IMR-90 (cell line): ENCODE measurements at regions not wholly inside any gene's neighbourhood (a gene's known extent, or its start where the extent isn't known, plus 50 kb on each side); places are given as distances from the start of the nearest gene placed in this dataset.

Experiments used
- ATAC-seq: fragments of 200-7000 bp; cut with Tn5 transposase; 2 replicates; pipeline ENCODE4 v1.9.1; 2020; ENCODE audit warnings: low read depth, mild to moderate bottlenecking, moderate library complexity
- BruUV-seq: library from RNA; stranded (reverse); fragments of 400-500 nt; replicated peaks from 2 replicates; lab custom pipeline; 2021; lab: Mats Ljungman, UMichigan
- CTCF ChIA-PET: fragments of 300-600 bp; formaldehyde crosslinking; extraction: SDS; loops from one replicate; lab custom pipeline; 2021; ENCODE audit warnings: antibody characterized with exemption; lab: Yijun Ruan, JAX
- POLR2A ChIA-PET: fragments of 300-600 bp; sonication (Branson Sonifier 250); formaldehyde crosslinking; loops from one replicate; lab custom pipeline; 2022; ENCODE audit warnings: antibody characterized with exemption; ENCODE audit not compliant: unreplicated experiment; lab: Charles Lee
- DNase-seq: peaks from one replicate; pipeline ENCODE4 v3.0.0; 2013
- H2AFZ ChIP-seq: replicated peaks from 2 replicates; pipeline ENCODE3; 2013; ENCODE audit warnings: low read length, mild to moderate bottlenecking; ENCODE audit not compliant: poor library complexity
- H2AK5ac ChIP-seq: 2 replicates; pipeline ENCODE4 v1.6.1; 2013; ENCODE audit warnings: low read depth, low read length, inconsistent platforms
- H2AK9ac ChIP-seq: replicated peaks from 2 replicates; pipeline ENCODE3; 2013; ENCODE audit warnings: mild to moderate bottlenecking, low read depth, low read length, moderate library complexity; ENCODE audit not compliant: poor library complexity
- H2BK120ac ChIP-seq: 2 replicates; pipeline ENCODE4 v1.6.1; 2013; ENCODE audit warnings: low read depth, low read length, inconsistent platforms
- H2BK15ac ChIP-seq: 3 replicates; pipeline ENCODE4 v1.6.1; 2013; ENCODE audit warnings: low read depth, low read length, inconsistent platforms
- H2BK20ac ChIP-seq: 2 replicates; pipeline ENCODE4 v1.6.1; 2013; ENCODE audit warnings: low read depth, mild to moderate bottlenecking, inconsistent platforms, low read length, moderate library complexity
- H2BK5ac ChIP-seq: 2 replicates; pipeline ENCODE4 v1.6.1; 2013; ENCODE audit warnings: mild to moderate bottlenecking, low read depth, low read length, inconsistent platforms; ENCODE audit not compliant: poor library complexity, severe bottlenecking
- H3K14ac ChIP-seq: replicated peaks from 2 replicates; pipeline ENCODE4 v1.6.1; 2013; ENCODE audit warnings: low read depth, low read length, inconsistent platforms
- H3K18ac ChIP-seq: 2 replicates; pipeline ENCODE4 v1.6.1; 2013; ENCODE audit warnings: low read depth, low read length, control low read depth
- H3K23ac ChIP-seq: 2 replicates; pipeline ENCODE4 v1.6.1; 2013; ENCODE audit warnings: low read depth, low read length, inconsistent platforms
- H3K27ac ChIP-seq: 2 replicates; pipeline ENCODE4 v1.5.1; 2013; ENCODE audit warnings: mild to moderate bottlenecking, control low read depth, low read length; ENCODE audit not compliant: insufficient read depth
- H3K27me3 ChIP-seq: 2 replicates; pipeline ENCODE4 v1.6.1; 2013; ENCODE audit warnings: low read length; ENCODE audit not compliant: control insufficient read depth, insufficient read depth
- H3K36me3 ChIP-seq: 2 replicates; pipeline ENCODE4 v1.6.1; 2013; ENCODE audit warnings: low read length, mixed read lengths; ENCODE audit not compliant: control insufficient read depth, insufficient read depth
- H3K4ac ChIP-seq: 2 replicates; pipeline ENCODE4 v1.6.1; 2013; ENCODE audit warnings: low read depth, low read length, inconsistent platforms
- H3K4me1 ChIP-seq: 2 replicates; pipeline ENCODE4 v1.6.1; 2013; ENCODE audit warnings: low read length, mixed read lengths; ENCODE audit not compliant: control insufficient read depth, insufficient read depth
- H3K4me2 ChIP-seq: 2 replicates; pipeline ENCODE4 v1.6.1; 2013; ENCODE audit warnings: low read depth, mild to moderate bottlenecking, control low read depth, low read length, moderate library complexity
- H3K4me3 ChIP-seq: 2 replicates; pipeline ENCODE4 v1.5.1; 2013; ENCODE audit warnings: low read depth, mild to moderate bottlenecking, control low read depth, low read length, moderate library complexity; ENCODE audit not compliant: insufficient read depth
- H3K56ac ChIP-seq: 2 replicates; pipeline ENCODE4 v1.6.1; 2013; ENCODE audit warnings: low read length, inconsistent platforms; ENCODE audit not compliant: insufficient read depth; ENCODE audit errors: extremely low read depth
- H3K79me1 ChIP-seq, 2 experiments: 2 replicates each; pipeline ENCODE4 v1.6.1; 2013; ENCODE audit warnings: low read length in 2 of 2, inconsistent platforms in 1 of 2, low read depth in 1 of 2
- H3K9ac ChIP-seq: 2 replicates; pipeline ENCODE4 v1.6.1; 2013; ENCODE audit warnings: low read depth, low read length, control low read depth
- H3K9me1 ChIP-seq: 2 replicates; pipeline ENCODE4 v1.6.1; 2013; ENCODE audit warnings: low read length, inconsistent platforms; ENCODE audit not compliant: insufficient read depth
- H3K9me3 ChIP-seq: 2 replicates; pipeline ENCODE4 v1.6.1; 2013; ENCODE audit warnings: low read length; ENCODE audit not compliant: control insufficient read depth, insufficient read depth
- H4K20me1 ChIP-seq: 2 replicates; pipeline ENCODE4 v1.6.1; 2013; ENCODE audit warnings: low read length, inconsistent platforms; ENCODE audit not compliant: insufficient read depth
- H4K5ac ChIP-seq: 2 replicates; pipeline ENCODE4 v1.6.1; 2013; ENCODE audit warnings: mild to moderate bottlenecking, low read depth, low read length, control low read depth
- H4K8ac ChIP-seq, 2 experiments: 2 replicates each; pipeline ENCODE4 v1.6.1; 2013; ENCODE audit warnings: low read depth in 2 of 2, low read length in 2 of 2, control low read depth in 1 of 2, inconsistent platforms in 1 of 2
- H4K91ac ChIP-seq: 2 replicates; pipeline ENCODE4 v1.6.1; 2013; ENCODE audit warnings: low read depth, low read length, inconsistent platforms; ENCODE audit not compliant: insufficient read depth
- CEBPB ChIP-seq: IDR thresholded peaks from 2 replicates; pipeline ENCODE4 v1.6.1; 2012; ENCODE audit warnings: low read depth, low read length, improper control_type of control experiment
- CHD1 ChIP-seq: IDR thresholded peaks from 2 replicates; pipeline ENCODE4 v1.6.1; 2012; ENCODE audit warnings: low read depth, low read length, improper control_type of control experiment
- MAFK ChIP-seq: IDR thresholded peaks from 2 replicates; pipeline ENCODE4 v1.6.1; 2012; ENCODE audit warnings: low read depth, low read length, improper control_type of control experiment
- MAZ ChIP-seq: IDR thresholded peaks from 2 replicates; pipeline ENCODE4 v1.6.1; 2012; ENCODE audit warnings: low read depth, mild to moderate bottlenecking, low read length, improper control_type of control experiment, moderate library complexity, borderline replicate concordance
- NFE2L2 ChIP-seq: fragments of 150-350 bp; IDR thresholded peaks from 2 replicates; pipeline ENCODE4 v1.6.1; 2016; ENCODE audit warnings: low read depth, mild to moderate bottlenecking, low read length
- POLR2A ChIP-seq: IDR thresholded peaks from 2 replicates; pipeline ENCODE4 v1.6.1; 2012; ENCODE audit warnings: mild to moderate bottlenecking, low read depth, low read length
- RAD21 ChIP-seq: IDR thresholded peaks from 2 replicates; pipeline ENCODE4 v1.6.1; 2012; ENCODE audit warnings: low read length, improper control_type of control experiment
- RCOR1 ChIP-seq: IDR thresholded peaks from 2 replicates; pipeline ENCODE4 v1.6.1; 2012; ENCODE audit warnings: mild to moderate bottlenecking, low read length, improper control_type of control experiment; ENCODE audit not compliant: insufficient replicate concordance
- WGBS, 2 experiments: methylation state at CpG; one replicate each; pipeline versions ENCODE4 v1.1.5 to v1.1.7; 2013; ENCODE audit warnings: missing lambda C conversion rate in 2 of 2; ENCODE audit not compliant: insufficient read length in 1 of 2; ENCODE audit errors: extremely low coverage in 2 of 2; 5-methylcytosine and 5-hydroxymethylcytosine counted together
- dilution Hi-C: fragments of 300-500 bp; cut with HindIII; formaldehyde crosslinking; loops from one replicate; pipeline ENCODE4 v1.14.3; 2018; ENCODE audit warnings: low sequenced_read_pairs; ENCODE audit not compliant: unreplicated experiment
- in situ Hi-C: fragments of 300-500 bp; cut with MboI; formaldehyde crosslinking; loops from 3 replicates; pipeline ENCODE4 v1.14.3; 2019; ENCODE audit warnings: low sequenced_read_pairs, inconsistent platforms, mixed read lengths
- intact Hi-C: fragments of 100-400 bp; cut with micrococcal nuclease; formaldehyde crosslinking; loops from 2 replicates; pipeline ENCODE4 v1.10.0; 2022
- TF ChIP-seq, protein P1 (sequence below): fragments of 150-350 bp; IDR thresholded peaks from 2 replicates; pipeline ENCODE4 v1.6.1; 2016; ENCODE audit warnings: low read depth, mild to moderate bottlenecking, low read length, moderate library complexity, borderline replicate concordance
- TF ChIP-seq, protein P2 (sequence below): conservative IDR thresholded peaks from 2 replicates; pipeline ENCODE4 v1.5.1; 2012; ENCODE audit warnings: mild to moderate bottlenecking, low read depth, low read length, improper control_type of control experiment
- TF ChIP-seq, protein P3 (sequence below): fragments of 150-350 bp; IDR thresholded peaks from 2 replicates; pipeline ENCODE4 v1.6.1; 2017; ENCODE audit warnings: mild to moderate bottlenecking, antibody characterized with exemption, low read length, low read depth

DNA sequence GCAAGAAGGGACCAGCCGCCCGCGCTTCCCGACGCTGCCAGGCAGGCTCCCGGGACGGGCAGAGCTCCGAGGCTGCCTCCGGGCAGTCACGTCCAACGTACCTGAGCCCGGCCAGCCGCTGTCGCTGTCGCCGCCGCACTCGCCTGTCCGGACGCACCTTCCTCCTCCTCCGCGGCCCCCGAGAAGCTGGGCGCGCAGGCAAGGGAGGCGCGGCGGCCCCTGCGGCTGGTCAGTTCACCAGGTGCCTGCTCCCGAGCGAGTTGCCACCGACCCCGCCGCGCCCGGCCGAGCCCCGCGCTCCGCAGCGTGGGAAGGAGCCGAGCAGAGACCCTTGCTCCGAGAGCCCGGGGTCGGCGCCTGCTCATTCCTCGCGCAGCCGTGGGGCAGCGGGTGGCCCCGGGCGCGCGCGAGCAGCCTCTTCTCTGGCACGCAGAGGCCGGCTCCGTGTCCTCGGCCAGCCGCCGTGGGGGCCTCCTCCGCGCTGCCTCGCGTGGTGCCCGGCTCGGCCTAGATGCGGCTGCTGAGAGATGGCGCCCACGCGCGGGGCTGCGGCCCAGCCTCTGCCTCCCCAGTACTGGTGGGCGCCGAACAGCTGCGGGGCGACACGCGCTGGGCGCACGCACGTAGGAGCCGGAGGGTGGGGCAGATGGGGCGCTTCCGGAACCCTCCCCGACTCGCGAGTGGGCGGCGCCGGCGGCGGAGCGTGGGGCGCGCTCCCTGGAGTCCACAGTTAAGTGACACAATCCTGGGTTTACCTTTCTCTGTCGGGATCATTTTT, 419.4 kb downstream of the UQCRFS1 start:
- dilution Hi-C loops: no loop called here
- H3K36me3 ChIP-seq: no peaks in the 10 kb centered on the region
- no peak overlapping the region for H4K5ac ChIP-seq
- WGBS, 2 experiments: 7% methylated on average over 41 of the region's 97 CpGs; no CpG with 5 or more reads in 1 of the 2 experiments
- POLR2A ChIA-PET: no interaction called here
- no peak overlapping the region for H2BK15ac ChIP-seq
- H3K9ac ChIP-seq: no peak overlapping the region
- no TSS peak for BruUV-seq
- no peak overlapping the region for H2BK120ac ChIP-seq
- ATAC-seq (no peak), DNase-seq (no peak)
- H2AK9ac ChIP-seq: no peak overlapping the region
- in situ Hi-C loops: no loop called here
- H3K9me3 ChIP-seq: no peaks in the 10 kb centered on the region
- no peak overlapping the region for H3K23ac ChIP-seq
- intact Hi-C loops: no loop called here
- no peak overlapping the region for H2AK5ac ChIP-seq
- no peak overlapping the region for H3K4me3 ChIP-seq
- no peak overlapping the region for H4K91ac ChIP-seq
- TF ChIP-seq, protein P1, sequence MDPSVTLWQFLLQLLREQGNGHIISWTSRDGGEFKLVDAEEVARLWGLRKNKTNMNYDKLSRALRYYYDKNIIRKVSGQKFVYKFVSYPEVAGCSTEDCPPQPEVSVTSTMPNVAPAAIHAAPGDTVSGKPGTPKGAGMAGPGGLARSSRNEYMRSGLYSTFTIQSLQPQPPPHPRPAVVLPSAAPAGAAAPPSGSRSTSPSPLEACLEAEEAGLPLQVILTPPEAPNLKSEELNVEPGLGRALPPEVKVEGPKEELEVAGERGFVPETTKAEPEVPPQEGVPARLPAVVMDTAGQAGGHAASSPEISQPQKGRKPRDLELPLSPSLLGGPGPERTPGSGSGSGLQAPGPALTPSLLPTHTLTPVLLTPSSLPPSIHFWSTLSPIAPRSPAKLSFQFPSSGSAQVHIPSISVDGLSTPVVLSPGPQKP: no peak
- TF ChIP-seq RCOR1: no peak
- TF ChIP-seq, protein P2, sequence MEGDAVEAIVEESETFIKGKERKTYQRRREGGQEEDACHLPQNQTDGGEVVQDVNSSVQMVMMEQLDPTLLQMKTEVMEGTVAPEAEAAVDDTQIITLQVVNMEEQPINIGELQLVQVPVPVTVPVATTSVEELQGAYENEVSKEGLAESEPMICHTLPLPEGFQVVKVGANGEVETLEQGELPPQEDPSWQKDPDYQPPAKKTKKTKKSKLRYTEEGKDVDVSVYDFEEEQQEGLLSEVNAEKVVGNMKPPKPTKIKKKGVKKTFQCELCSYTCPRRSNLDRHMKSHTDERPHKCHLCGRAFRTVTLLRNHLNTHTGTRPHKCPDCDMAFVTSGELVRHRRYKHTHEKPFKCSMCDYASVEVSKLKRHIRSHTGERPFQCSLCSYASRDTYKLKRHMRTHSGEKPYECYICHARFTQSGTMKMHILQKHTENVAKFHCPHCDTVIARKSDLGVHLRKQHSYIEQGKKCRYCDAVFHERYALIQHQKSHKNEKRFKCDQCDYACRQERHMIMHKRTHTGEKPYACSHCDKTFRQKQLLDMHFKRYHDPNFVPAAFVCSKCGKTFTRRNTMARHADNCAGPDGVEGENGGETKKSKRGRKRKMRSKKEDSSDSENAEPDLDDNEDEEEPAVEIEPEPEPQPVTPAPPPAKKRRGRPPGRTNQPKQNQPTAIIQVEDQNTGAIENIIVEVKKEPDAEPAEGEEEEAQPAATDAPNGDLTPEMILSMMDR: no peak
- TF ChIP-seq POLR2A: no peak
- TF ChIP-seq MAFK: no peak
- TF ChIP-seq CHD1: no peak
- TF ChIP-seq RAD21: no peak
- no peak for TF ChIP-seq CEBPB
- TF ChIP-seq NFE2L2: no peak
- TF ChIP-seq, protein P3, sequence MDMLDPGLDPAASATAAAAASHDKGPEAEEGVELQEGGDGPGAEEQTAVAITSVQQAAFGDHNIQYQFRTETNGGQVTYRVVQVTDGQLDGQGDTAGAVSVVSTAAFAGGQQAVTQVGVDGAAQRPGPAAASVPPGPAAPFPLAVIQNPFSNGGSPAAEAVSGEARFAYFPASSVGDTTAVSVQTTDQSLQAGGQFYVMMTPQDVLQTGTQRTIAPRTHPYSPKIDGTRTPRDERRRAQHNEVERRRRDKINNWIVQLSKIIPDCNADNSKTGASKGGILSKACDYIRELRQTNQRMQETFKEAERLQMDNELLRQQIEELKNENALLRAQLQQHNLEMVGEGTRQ: no peak
- TF ChIP-seq MAZ: no peak
- H3K79me1 ChIP-seq: no peaks in the 10 kb centered on the region
- no peak overlapping the region for H3K14ac ChIP-seq
- no peak overlapping the region for H3K18ac ChIP-seq
- no peak overlapping the region for H2BK20ac ChIP-seq
- H4K20me1 ChIP-seq: no peaks in the 10 kb centered on the region
- H3K4me1 ChIP-seq: no peaks in the 10 kb centered on the region
- no peak overlapping the region for H2BK5ac ChIP-seq
- H4K8ac ChIP-seq: no peak overlapping the region
- no peak overlapping the region for H3K56ac ChIP-seq
- no peak overlapping the region for H3K4me2 ChIP-seq
- H2AFZ ChIP-seq: no peak overlapping the region
- no peaks in the 10 kb centered on the region for H3K9me1 ChIP-seq
- CTCF ChIA-PET: no interaction called here
- no peaks in the 10 kb centered on the region; the same call in 1 of the 2 replicates for H3K27me3 ChIP-seq
- H3K27ac ChIP-seq: no peak overlapping the region
- H3K4ac ChIP-seq: no peak overlapping the region
